Fibroblast of skin of right quadriceps (primary cell): ENCODE measurements at regions not wholly inside any gene's neighbourhood (a gene's known extent, or its start where the extent isn't known, plus 50 kb on each side); places are given as distances from the start of the nearest gene placed in this dataset.

ENCODE experiments used
- DNase-seq: peaks from one replicate; pipeline ENCODE4 v3.0.0-alpha.2; 2013

GRCh38 chr5:116658830-116659229 is 84.2 kb upstream of the SEMA6A start:
- no peak for DNase-seq

GRCh38 chr5:116658141-116658540 is 83.5 kb upstream of the SEMA6A start:
- DNase-seq = no peak

- no peak for DNase-seq
Measured at GRCh38 chr5:116655431-116655830, 80.8 kb upstream of the SEMA6A start.

GRCh38 chr5:116654925-116655324 is 80.3 kb upstream of the SEMA6A start:
- no peak for DNase-seq

- peak; percentile 13 for DNase-seq
Measured at GRCh38 chr5:116652903-116653302, 78.3 kb upstream of the SEMA6A start.

GRCh38 chr5:116652196-116652729 is 77.6 kb upstream of the SEMA6A start:
- DNase-seq = peak; percentile 83

- DNase-seq = no peak
Measured at GRCh38 chr5:116651653-116652052, 77.0 kb upstream of the SEMA6A start.

- no peak for DNase-seq
Measured at GRCh38 chr5:116650964-116651363, 76.3 kb upstream of the SEMA6A start.

- DNase-seq = no peak
Measured at GRCh38 chr5:116650544-116650943, 75.9 kb upstream of the SEMA6A start.

GRCh38 chr5:116646611-116647289 is 72.1 kb upstream of the SEMA6A start:
- no peak for DNase-seq

GRCh38 chr5:116645627-116646026 is 71.0 kb upstream of the SEMA6A start:
- no peak for DNase-seq

- DNase-seq = no peak
Measured at GRCh38 chr5:116640236-116640635, 65.6 kb upstream of the SEMA6A start.

GRCh38 chr5:116637149-116637740 is 62.6 kb upstream of the SEMA6A start:
- DNase-seq = no peak

GRCh38 chr5:116632890-116633289 is 58.3 kb upstream of the SEMA6A start:
- no peak for DNase-seq

GRCh38 chr5:116631147-116631546 is 56.5 kb upstream of the SEMA6A start:
- no peak for DNase-seq

- no peak for DNase-seq
Measured at GRCh38 chr5:116629168-116629567, 54.5 kb upstream of the SEMA6A start.

GRCh38 chr5:116626945-116627679 is 52.5 kb upstream of the SEMA6A start:
- DNase-seq = no peak

- peak; percentile 60 for DNase-seq
Measured at GRCh38 chr5:116626272-116626723, 51.7 kb upstream of the SEMA6A start.
